RWPE1 (cell line): ENCODE measurements at regions not wholly inside any gene's neighbourhood (a gene's known extent, or its start where the extent isn't known, plus 50 kb on each side); places are given as distances from the start of the nearest gene placed in this dataset.

Experiments
- CTCF ChIA-PET: fragments of 350-600 bp; sonication (Branson Sonifier 250); formaldehyde crosslinking; extraction: SDS; loops from one replicate; lab custom pipeline; 2021; lab: Yijun Ruan, JAX
- POLR2A ChIA-PET: fragments of 400-600 bp; formaldehyde crosslinking; extraction: SDS; loops from one replicate; lab custom pipeline; 2020; ENCODE audit warnings: antibody characterized with exemption; ENCODE audit not compliant: low non-redundant PET; lab: Yijun Ruan, JAX
- DNase-seq: peaks from one replicate; pipeline ENCODE4 v3.0.0; 2012; ENCODE audit warnings: low spot score
- H3K27ac ChIP-seq: fragments of 450-650 bp; 2 replicates; pipeline ENCODE4 v1.5.1; 2017
- TF ChIP-seq, protein P1 (sequence below): fragments of 450-650 bp; conservative IDR thresholded peaks from 2 replicates; pipeline ENCODE4 v1.5.1; 2017; ENCODE audit warnings: low read depth, mild to moderate bottlenecking

DNA sequence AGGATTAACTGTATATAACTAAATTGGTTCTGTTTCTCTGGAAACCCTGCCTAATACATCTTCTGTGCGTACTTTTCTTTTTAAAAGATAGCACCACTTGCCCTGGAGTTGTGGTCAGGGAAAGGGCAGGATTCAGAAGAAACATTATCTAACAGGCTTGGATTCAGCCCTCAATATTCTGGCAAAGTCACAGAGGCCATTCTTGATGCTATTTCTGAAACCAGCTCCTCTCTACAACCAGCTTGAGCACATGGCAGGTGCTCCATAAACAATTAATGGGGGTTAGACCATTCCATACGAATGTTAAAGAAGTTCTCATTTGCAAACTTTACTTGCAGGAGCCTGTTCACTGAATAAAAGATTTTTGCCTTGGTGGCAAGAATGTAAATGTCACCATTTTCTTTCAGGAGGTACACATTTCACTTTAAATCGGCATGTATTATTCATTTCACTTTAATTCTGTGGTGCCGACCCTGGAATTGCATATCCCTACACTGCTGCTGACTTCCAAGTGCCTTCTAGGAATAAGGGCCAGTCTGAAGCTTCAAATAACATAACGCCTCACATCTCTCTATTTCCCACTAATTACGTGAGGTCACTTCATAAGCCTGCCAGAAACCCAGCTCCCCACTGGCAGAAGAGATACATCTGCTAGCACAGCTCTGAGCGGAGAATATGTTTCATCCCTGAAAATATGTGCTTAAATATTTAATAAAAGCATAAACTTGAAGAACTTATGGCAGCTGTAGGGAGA, 248.7 kb downstream of the ADGRG6 start:
- DNase-seq = no peak
- no peak overlapping the region for H3K27ac ChIP-seq
- ChIA-PET CTCF (interaction anchor here (1.3 kb wide), 1 partner anchor 16 kb away, joined by 6 read pairs; no protein-coding TSS in a partner anchor), POLR2A (interaction anchor here (0.6 kb wide), 1 partner anchor 249 kb away, joined by 3 read pairs; the partner anchor contains the start of gene ADGRG6)
- TF ChIP-seq, protein P1, sequence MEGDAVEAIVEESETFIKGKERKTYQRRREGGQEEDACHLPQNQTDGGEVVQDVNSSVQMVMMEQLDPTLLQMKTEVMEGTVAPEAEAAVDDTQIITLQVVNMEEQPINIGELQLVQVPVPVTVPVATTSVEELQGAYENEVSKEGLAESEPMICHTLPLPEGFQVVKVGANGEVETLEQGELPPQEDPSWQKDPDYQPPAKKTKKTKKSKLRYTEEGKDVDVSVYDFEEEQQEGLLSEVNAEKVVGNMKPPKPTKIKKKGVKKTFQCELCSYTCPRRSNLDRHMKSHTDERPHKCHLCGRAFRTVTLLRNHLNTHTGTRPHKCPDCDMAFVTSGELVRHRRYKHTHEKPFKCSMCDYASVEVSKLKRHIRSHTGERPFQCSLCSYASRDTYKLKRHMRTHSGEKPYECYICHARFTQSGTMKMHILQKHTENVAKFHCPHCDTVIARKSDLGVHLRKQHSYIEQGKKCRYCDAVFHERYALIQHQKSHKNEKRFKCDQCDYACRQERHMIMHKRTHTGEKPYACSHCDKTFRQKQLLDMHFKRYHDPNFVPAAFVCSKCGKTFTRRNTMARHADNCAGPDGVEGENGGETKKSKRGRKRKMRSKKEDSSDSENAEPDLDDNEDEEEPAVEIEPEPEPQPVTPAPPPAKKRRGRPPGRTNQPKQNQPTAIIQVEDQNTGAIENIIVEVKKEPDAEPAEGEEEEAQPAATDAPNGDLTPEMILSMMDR = no peak

DNA sequence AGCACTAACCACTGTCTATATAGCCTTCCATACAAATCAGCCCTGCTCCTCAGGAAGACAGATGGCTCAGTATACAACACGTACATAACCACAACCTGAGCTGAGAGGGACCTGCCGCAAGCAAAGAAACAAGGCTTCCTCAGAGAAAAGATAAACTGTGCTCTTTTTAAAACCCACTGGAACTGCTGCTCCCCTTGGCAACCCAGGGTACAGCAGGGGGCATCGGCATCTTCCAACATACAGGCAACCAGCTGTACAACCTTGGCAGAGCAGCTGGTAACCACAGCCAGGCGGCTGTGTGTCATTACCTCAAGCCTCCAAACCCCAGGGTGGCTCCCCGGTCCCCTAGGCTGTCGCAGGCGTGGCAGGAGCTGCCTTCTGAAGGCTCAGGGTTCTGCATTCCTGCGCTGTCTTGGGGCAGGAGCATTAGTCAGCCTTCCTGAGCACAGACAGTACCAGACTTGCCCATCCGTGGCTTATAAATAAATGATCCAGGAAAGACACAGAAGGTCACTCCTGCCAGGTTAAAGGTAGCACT, 249.5 kb downstream of the ADGRG6 start:
- ChIA-PET CTCF (interaction anchor here (0.5 to 1.3 kb wide), 5 partner anchors 15 to 1265 kb away, joined by 3 to 6 read pairs (median 3); no protein-coding TSS in a partner anchor), POLR2A (interaction anchor here (0.6 kb wide), 1 partner anchor 736 kb away, joined by 3 read pairs; no protein-coding TSS in a partner anchor)
- H3K27ac ChIP-seq = peak overlapping the region; percentile 72
- TF ChIP-seq, protein P1 = no peak
- DNase-seq = peak; percentile 58

DNA sequence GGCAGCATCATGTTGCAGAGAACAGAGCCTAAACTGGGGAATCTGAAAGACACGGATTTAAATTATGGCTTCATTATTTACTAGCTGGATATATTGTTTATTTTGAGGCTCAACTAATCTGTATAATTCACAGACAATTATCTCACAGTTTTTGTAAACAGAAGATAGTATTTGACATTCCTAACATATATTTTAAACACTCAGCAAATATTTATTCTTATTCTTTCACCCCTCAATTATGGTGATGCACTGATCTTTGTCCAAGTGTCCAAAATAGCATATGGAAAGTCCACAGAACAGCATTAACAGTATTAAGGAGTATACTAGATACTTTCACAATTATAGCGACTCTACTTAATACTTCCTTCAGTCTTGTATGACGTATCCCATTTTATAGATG, 257.0 kb downstream of the ADGRG6 start:
- TF ChIP-seq, protein P1 = no peak
- ChIA-PET POLR2A (no interaction called here), CTCF (interaction anchor here (0.7 kb wide), 1 partner anchor 432 kb away, joined by 3 read pairs; no protein-coding TSS in a partner anchor)
- DNase-seq = no peak
- no peak overlapping the region for H3K27ac ChIP-seq

DNA sequence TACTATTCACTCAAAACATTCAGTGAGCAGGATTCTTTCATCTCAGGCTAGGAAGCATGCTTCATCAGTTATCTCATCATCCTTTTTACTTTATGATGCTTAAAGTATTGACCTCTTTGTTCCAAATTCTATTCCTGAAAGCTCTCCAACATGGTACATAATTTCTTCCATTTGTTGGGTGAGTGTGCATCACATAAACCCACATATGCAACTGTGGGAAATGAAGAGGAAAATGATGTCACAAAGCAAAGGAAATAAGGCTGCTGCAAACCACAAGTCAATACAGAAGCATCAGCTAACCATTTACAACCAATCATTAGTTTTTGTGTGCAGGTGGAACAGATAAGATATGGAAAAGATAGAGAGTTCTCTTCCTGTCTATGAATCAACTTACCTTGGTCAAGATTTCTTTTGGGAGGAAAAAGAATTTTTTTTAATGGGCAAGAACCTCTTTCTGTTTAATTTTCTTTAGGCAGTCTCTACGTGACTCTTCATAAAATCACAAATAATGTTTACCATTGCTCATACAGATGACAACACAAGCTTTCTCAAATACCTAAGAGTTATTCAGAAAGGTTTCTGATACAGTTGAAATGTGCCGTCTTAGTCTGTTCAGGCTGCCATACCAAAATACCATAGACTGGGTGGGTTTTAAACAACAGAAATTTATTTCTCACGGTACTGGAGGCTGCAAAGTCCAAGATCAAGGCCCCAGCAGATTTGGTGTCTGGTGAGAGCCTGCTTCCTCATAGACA, 259.9 kb downstream of the ADGRG6 start:
- TF ChIP-seq, protein P1 = no peak
- ChIA-PET POLR2A (no interaction called here), CTCF (interaction anchor here (0.6 kb wide), 1 partner anchor 99 kb away, joined by 3 read pairs; no protein-coding TSS in a partner anchor)
- no peak overlapping the region for H3K27ac ChIP-seq
- no peak for DNase-seq

DNA sequence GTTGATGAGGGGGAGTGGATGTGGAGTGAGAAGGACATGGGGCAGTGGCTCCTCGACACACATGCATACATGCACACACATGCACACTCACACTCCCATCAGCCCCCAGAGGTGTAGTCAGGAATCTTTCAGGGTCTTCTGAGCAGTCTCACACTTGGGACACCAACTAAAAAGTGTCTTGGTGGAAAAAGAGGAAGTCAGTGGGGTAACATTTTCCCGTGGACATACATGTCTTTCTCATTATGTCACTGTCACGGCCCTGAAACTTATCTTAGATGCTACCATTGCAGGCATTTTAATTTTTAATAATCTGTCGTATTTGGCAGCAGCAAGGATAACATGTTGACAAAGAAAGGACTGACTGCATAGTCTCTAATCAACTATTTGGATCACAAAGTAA, 261.1 kb downstream of the ADGRG6 start:
- CTCF ChIA-PET = no interaction called here
- H3K27ac ChIP-seq = no peak overlapping the region
- TF ChIP-seq, protein P1 = no peak
- POLR2A ChIA-PET = no interaction called here
- no peak for DNase-seq
